GM23338 (cell line): ENCODE measurements at regions not wholly inside any gene's neighbourhood (a gene's known extent, or its start where the extent isn't known, plus 50 kb on each side); places are given as distances from the start of the nearest gene placed in this dataset.

Source experiments
- CTCF ChIP-seq, 2 experiments: fragments of 200-600 bp in 1 of 2; sonication (generic) in 1 of 2; conservative IDR thresholded peaks; 2 replicates each; pipeline versions ENCODE4 v1.5.1 to v1.6.1; 2016 to 2017; ENCODE audit warnings: antibody characterized with exemption in 2 of 2, low read depth in 2 of 2, mild to moderate bottlenecking in 2 of 2, moderate library complexity in 1 of 2
- EZH2phosphoT487 ChIP-seq: fragments of 200-600 bp; sonication (generic); IDR thresholded peaks from one replicate; pipeline ENCODE4 v1.8.1; 2018; ENCODE audit warnings: antibody characterized with exemption; ENCODE audit not compliant: unreplicated experiment
- STAT1 ChIP-seq: IDR thresholded peaks from one replicate; pipeline ENCODE4 v1.6.1; 2016; ENCODE audit warnings: antibody characterized with exemption; ENCODE audit not compliant: unreplicated experiment

GRCh38 chr20:52493171-52493721 is 301.7 kb upstream of the ZFP64 start:
- TF ChIP-seq CTCF (conservative IDR thresholded peaks at IDR 0.05; ENCODE audit: low read depth in 2 of 2), result no peak
- TF ChIP-seq EZH2phosphoT487, result no peak
- TF ChIP-seq STAT1, result no peak
